NCI-H2081 (cell line): ENCODE measurements at regions not wholly inside any gene's neighbourhood (a gene's known extent, or its start where the extent isn't known, plus 50 kb on each side); places are given as distances from the start of the nearest gene placed in this dataset.

ENCODE experiments used
- DNase-seq, 2 experiments: peaks; one replicate each; lab custom pipeline; 2025; lab: John Stamatoyannopoulos, UW

DNA sequence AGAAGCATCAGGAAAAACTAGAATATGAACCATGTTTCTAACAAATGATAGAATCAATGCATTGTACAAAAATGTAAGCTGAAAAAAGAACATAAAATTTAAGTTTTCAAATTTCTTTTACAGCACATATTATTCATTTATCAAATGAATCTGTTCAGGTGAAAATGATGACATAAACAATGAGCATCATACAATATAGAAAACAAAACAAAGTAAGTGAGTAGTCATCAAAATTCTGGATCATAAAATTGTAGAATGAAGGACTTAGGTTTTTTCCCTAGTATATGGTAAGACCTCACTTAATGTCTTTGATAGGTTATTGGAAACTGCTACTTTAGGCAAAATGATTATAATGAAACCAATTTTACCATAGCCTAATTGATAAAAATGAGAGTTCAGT, 427.0 kb upstream of the KCNH7 start:
- DNase-seq, result no peak

DNA sequence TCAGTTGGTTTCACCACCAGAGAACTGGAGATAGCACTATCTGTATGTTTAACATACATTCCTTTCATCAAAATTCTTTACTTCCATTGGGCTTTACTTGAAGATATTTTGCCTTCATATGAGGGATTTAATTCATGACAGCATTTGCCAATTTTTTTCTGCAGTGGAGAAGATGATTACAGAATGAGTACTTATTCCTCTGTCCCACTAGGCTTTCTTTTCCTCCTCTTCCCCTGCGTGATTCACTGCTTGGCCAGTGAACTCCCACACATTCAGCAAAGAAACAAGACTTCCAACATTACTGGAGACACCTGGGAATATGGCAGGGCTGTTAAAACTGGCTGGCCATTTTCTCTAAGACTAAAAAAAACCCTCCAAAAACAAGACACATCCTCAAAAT, 425.8 kb upstream of the KCNH7 start:
- DNase-seq, result no peak

DNA sequence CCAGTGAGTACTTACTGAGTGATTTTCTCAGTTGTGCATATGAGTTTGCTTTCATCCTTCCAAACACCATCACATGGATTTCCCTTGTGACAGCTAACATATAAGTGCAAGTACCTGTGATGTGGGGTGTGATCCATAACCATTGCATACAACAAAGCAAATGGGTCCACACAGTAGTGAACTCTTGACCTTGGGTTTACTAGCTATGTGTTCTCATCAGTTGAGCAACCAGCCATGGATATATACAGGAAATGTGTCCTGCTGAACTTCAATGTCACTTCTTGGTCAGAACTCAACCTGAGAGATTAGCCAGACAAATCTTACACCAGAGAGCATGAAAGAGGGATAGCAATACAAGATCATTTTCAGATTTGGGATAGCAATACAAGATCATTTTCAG, 420.9 kb upstream of the KCNH7 start:
- no peak for DNase-seq

DNA sequence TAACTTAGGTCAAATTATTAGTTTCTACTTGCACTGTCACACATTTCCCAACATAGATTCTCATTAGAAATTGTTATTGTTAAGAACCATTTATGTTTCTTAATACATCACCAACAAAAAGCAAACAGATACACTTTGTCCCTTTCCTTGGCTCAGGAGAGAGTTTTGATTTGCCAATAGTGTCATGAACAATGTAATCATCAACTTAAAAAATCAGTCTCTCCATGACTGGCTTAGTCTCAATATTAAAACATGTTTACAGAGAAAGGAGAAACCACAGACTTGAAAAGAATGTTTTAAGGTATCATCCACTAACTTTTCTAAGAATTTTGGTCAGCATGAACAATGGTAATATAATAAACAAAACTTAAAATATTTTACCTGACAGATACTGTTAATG, 416.5 kb upstream of the KCNH7 start:
- DNase-seq, result no peak

DNA sequence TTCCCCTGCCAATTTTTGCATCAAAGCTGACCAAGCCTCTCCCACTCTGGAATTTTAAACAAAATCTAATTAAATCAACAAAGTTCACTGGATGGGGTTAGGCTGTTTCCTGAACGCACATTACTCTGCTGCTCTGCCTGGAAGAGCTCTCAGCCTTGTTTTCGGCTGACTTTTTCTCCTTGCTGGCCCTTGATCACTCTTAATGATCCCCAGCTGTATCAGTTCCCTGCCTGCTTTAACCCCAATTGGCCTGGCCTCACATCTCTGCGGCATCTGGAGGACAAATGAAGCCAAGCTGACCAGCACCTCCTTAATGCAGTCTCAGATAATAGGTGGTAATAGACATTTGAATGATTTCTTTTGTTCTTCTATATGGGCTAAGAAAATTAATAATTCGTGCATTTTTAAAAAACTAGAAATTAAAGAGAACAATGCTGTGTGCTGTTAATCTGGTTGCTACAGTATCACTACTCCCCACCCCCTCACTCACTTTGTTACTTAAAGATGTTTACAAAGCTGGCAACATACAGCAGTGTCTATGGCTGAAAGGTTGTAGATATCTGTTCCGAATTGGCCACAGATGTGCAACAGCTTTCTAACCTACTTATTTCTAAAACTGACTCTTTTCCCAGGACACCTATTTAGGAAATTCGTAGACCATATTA, 415.2 kb upstream of the KCNH7 start:
- DNase-seq, result no peak

DNA sequence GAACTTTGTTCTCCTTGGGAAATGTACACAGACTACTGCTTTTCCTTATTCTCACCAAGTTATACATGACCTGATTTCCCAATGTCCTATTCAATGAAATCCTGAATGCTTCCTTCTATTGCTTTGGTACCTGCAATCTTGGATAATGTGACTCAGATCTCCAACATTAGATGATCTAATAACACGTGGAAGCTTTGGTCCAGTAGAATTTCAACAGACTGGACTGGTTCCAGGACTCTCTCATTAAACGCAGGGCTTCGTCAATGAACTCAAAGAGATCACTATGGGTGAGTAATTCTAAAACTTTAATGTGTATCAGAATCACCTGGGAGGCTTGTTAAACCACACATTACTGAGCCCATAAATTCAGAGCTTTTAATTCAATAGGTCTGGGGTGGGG, 413.6 kb upstream of the KCNH7 start:
- no peak for DNase-seq

DNA sequence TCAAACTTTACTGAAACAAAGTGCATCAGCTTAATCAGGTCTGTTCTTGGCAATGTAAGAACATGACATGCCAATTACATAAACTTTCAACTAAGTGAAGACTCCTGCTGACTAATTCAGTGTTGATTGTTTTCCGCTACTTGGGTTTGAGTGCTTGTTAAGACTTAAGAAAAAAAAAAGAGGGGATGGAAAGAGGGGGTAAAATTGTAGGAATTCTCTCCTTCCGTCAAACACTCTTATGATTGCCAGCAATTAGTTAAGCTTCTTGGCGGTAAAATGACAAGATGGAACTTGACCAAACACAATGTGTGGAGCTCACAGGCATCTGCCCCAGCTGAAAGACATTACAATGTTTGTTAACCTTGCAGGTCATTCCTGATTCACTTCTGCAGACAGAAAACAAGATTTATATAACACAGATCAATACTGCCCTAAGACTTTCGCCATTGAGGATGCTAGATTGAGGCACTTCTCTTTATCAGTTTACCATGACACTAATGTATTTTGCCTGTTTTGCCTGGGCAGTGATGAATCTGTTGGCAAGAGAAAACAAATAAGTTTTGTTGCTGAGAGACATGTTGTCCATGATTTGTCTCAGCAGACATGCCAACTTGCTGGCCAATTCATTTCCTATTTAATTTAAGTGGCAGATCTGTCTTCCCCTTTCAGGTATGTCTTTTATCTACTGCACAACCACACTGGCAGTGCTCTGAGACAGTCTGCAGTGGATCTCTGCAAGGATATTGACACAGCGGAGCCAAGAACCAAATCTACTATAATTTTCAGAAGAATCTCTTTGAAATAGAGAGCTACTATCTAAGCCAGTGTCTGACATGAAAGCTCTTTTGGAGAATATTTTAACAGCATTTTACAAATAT, 410.0 kb upstream of the KCNH7 start:
- DNase-seq, result no peak

DNA sequence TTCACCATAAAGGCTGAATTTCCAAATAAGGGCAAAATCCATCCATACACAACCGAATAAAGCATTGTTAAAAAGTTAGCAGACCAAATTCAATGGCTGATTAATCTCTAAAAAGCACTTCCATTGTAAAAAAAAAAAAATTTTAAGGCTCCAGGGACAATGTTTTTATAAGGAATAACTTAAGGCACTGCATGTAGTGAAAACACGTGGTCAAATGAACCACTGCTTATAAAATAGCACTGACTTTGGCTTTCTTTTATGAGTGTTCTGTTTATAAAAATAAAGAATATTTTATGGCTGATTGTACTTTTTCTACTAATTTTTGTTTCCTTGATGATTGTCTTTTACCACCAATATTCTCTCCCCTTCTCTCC, 409.3 kb upstream of the KCNH7 start:
- DNase-seq, result no peak

DNA sequence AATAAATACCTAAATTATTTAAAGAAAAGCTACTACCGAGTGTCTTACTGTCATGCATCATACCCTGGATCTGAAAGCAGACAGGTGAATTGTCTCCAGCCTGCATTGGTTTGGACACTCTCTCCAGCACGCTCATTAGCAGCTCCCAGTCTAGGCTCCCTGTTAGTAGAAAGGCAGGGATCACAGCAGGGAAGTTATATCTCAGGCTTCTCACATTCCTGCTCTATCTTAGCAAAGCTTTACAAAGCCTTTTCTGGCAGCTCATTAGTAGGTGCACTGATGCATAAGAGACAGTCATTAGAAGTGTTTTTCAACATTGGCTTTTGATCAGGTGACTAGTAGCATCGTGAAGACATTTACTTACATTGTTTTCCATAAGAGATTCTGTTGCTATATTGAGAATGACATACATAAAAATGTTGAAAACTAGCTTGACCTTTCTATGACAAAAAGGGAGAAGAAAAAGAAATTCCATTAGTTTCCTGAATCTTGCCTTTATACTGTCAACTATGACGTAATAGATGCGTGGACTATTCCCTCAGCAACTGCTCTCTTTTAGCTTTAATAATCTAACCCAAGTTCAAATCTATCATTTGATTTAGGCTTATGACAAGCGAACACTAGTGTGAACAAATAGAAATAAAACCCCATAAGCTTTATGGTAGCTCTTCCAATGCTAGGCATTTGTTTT, 408.7 kb upstream of the KCNH7 start:
- peak in 1 of 2 experiments; percentile 22 for DNase-seq

DNA sequence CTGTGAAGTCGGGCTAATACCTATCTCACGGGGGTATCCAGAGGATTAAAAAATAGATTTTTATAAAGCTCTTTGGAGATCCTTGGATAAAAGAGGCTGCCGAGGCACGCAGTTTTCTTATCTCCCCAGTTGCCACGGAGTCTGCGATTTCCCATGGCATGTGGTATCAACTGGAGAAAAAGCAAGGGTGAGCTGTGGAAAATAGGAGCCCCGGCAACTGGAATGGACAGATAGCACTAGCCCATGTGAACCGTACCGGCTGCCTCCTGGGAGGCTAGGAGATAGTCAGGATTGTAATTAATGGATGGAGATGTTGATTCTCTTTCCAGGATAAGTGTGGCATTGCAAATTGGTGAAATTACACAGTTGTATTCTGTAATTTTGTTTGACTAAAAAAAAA, 407.6 kb upstream of the KCNH7 start:
- DNase-seq, result no peak

DNA sequence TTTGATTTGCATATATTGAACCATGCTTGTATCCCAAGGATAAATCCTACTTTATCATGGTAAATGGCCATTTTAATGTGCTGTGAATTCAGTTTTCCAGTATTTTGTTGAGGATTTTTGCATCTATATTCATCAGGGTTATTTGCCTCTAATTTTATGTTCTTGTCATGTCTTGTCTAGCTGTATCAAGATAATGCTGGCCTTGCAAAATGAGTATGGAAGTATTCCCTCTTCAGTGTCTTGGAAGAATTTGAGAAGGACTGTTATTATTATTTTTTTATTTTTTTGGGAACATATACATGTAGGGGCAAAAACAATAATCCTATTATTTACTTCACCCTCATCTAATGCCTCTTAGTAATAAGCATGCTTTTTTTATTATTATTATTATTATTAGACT, 398.0 kb upstream of the KCNH7 start:
- no peak for DNase-seq

DNA sequence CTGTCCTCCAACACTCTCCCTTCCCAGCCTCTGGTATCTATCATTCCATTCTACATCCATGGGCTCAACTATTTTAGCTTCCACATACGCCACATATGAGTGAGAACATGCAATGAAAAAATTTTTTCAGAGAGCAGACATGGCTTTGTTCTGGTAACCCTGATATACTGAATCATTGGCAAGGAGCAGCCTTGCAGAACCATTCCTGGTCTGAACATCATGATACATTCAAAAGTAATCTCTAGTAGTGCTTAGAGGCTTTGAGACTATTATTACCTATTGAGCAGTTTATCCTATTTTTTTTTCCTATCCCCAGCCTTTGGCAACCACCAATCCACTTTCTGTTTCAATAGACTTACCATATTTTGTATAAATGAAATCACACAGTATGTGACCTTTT, 393.1 kb upstream of the KCNH7 start:
- DNase-seq, result no peak

DNA sequence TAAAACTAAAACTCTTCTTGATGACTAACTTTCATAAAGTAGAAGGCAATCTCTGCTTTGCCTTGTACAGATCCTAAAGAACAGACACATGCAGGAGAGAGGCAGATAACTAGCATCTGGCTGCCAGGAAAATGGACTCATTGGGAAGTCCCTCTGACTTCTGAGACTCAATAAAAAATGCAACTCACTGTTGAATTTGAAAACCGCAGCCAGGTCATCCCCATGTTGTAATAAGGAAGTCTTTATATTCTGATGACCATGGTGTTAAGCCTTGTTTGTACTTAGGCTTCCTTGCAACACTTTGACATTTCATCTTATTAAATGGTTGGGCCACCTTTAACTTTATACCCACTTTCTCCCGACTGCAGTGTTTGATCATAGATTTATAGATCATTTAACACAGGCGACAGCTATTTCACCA, 375.1 kb upstream of the KCNH7 start:
- DNase-seq, result no peak

DNA sequence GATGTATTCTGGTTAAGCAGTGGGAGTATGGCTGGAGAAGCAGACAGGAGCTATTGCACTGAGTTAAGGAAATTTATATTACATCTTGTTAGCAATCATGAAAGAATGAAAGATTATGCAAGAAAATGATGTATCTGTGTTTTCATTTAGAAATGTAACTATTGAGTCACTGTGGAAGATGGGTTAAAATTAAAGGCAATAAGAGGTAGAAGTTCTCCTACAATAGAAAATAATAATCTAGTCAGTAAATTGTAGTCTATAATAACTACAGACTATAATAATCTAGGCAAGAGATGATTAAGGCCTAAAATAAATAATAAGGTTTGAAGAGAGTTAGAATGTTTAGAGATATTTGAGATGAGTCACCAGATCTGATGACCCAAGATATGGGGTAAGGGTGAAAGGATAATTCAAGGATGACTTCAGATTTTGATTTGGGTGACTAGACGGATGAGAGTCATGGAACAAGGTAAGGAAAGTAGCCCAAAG, 371.9 kb upstream of the KCNH7 start:
- no peak for DNase-seq

DNA sequence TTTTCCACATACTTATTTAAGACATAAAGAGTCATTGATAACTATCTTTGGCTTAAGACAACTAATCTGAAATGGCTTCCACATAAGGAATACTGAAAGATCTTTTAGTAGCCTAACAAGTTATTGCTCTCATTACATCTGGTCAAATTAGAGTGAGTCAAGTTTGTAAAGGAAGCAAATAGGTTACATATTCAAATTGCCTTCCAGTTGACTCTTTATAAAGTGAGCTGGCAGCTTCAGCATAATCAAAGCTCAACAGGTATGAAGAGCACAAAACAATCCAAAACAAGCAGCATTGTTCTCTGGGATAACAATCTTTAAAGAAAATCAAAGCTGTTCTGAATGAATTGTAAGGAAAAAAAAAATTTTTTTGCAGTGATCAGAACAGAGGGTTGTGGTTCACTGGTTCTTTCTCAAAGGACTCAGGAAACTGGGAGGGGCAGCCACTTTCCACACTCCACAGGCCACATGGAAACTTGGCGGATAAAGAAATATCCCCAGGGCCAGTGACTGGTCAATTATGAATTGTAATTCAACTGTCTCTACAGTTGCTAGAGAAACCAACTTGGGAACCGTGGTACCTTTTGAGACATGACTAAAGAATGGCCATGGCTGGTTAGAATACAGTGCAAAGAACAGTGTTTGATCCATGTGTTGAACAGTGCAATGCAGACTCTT, 369.3 kb upstream of the KCNH7 start:
- no peak for DNase-seq

DNA sequence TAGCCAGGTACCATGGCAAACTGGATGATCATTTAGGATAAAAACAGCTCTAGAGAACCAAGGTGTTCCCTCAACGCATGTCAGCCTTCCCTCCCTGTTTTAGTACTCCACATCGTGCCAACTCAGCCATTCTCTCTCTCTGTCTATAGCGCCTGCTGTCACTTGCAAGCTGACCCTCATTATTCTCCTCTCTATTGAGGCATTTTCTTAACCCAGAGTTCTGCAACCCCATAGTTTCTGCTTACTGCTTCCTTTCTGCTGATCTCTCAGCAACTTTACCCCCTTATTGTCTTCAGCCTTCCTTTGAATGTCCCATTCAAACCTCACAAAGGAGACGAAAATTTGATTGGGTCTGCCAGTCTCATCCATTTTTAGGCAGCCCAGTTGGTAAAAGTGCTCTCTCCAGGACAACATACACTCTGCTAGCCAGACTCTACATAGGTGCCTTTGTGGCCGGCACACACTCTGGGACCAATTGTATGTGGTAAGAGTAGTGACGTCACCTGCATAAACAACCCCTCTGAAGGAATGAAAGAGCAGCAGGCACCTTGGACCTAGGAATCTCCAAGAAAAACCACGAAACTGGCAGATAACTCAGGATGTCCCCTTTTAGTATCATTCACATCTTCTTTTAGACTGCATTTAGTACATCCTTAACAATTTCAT, 367.2 kb upstream of the KCNH7 start:
- no peak for DNase-seq

DNA sequence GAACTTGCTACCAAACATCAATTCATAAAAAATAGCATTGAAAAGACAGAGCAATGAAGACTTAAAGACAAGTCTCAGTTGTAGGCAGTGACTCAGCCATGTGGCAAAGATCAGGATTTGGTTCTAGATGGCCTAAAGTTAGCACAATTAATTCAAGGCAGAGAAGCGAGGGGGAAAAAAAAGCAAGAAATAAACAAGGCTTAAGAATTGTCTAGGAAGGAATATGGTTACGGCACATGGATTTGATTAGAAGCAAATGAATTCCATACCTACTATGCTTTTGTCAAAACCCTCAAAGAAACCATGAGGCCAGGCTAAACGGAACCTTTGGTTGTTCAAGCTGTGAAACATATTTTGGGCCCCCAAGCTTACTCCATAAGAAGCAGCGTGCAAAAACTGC, 362.2 kb upstream of the KCNH7 start:
- DNase-seq, result no peak

DNA sequence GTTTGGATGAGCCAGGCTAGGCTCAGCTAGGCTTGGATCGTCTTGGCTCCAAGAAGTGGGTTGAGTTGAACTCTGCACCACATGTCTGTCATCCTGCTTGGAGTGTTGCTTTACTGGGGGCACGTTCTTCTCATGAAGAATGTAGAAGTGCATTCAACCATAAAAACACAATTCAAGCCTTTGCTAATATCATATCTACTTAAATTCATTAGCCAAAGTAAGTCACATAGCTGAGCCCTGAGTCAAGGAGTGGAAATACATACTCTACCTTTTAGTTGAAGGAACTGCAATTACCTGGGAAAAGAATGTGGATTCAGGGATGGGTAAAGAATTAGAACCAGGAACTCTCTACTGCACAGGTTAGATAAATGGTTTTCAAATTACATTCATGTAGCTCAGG, 360.4 kb upstream of the KCNH7 start:
- DNase-seq, result no peak

DNA sequence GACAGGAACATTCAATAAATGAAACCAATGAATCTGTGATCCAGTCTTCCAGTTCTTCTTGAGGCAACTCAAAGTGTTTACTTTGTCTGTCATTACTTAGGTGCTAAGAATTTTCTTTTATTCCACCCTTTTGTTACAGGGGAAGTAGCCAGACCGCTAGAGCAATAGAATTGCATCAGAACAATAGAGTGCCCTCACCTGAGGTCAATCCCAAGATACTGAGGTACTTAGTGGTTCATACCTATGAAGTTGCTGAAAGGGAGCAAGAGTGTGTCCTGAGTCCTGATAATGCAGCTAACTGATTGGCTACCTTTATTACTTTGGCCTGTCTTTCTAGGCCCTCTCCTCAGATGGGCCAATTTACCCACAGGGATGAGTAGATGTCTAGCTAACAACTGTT, 359.4 kb upstream of the KCNH7 start:
- DNase-seq, result no peak

DNA sequence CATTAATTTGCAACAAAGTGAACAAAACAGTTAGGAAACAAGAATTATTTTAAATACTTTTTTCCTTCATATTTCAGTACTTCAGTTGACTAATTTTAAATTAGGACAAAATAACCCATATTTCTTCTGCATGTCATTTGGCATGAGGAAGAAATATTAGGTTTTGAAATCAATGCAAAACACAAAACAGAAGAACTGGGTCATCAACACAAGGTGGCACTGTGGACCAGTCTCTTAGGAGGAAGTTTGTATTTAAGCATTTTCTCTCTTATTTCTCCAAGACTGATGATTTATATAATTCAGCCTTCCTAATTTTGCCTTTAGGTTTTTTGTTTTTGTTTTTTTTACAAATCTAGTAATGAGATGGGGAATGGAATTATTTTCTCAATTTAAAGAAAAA, 352.8 kb upstream of the KCNH7 start:
- peak; percentile 46 to 80 for DNase-seq

DNA sequence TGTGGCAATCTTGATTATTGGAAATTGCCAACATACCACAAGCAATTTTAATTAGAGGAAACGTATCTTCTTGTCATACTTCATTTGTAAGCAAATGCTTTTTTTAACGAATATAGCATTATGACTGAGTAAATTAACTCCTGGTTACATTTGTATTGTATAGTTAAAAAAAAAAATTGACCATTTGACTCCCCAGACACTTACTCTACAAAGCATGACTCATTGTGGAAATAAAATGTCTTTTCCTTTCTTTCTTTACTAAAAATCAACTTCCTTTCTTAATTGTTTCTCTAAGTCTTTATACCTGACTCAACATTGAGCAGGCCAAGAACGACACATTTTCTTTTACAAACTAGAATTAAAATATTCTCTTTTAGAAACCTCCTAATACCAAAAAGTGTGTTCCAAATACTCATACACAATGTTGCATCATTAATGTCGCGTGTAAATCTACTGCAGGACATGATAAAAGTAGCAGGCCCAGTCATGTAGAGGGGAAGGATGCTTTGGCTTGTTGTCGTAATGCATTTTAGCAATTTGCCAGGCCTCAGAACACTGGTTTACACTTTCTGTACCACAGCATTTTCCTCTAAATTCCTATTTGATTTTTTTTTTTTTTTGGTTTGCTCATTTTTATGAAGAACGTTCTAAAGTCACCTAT, 349.6 kb upstream of the KCNH7 start:
- peak; percentile 14 to 63 for DNase-seq
